AG09319 (cell line): ENCODE measurements at regions not wholly inside any gene's neighbourhood (a gene's known extent, or its start where the extent isn't known, plus 50 kb on each side); places are given as distances from the start of the nearest gene placed in this dataset.

Source experiments
- DNase-seq: peaks from one replicate; pipeline ENCODE4 v3.0.0-alpha.2; 2010; ENCODE audit warnings: low read depth; ENCODE audit errors: extremely low read depth
- CTCF ChIP-seq: IDR thresholded peaks from 2 replicates; pipeline ENCODE4 v1.5.1; 2011; ENCODE audit warnings: low read depth, mild to moderate bottlenecking, inconsistent platforms, low read length, moderate library complexity

- no peak for DNase-seq
- TF ChIP-seq CTCF = no peak
Observed at GRCh38 chr13:79229761-79230160, 176.3 kb downstream of the RBM26 start.

- TF ChIP-seq CTCF = no peak
- no peak for DNase-seq
Observed at GRCh38 chr13:79228972-79229371, 177.1 kb downstream of the RBM26 start.

DNA sequence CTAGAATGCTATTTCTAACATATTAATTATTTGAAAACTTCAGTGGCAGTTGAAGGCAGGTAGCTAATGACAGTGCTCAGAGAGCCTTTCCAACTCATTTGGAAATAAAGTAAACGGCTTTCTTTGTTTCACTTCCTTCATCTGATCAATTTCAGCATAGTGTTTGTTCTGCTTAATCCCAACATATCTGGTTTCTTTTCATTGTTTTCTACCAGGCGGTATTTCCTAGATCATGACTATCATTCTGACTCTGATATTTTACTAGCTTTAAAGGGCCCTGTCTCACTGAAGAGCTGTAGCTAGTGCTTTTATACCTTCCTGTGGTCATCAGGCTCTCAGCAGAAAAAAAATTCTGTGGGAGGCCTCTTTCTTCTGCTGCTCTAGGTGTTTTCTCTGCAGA, 178.6 kb downstream of the RBM26 start:
- DNase-seq = no peak

GRCh38 chr13:79226938-79227337, 179.1 kb downstream of the RBM26 start:
- TF ChIP-seq CTCF = no peak
- DNase-seq = no peak

More for the DNA sequence above, 178.6 kb downstream of the RBM26 start:
- TF ChIP-seq CTCF = no peak

DNA sequence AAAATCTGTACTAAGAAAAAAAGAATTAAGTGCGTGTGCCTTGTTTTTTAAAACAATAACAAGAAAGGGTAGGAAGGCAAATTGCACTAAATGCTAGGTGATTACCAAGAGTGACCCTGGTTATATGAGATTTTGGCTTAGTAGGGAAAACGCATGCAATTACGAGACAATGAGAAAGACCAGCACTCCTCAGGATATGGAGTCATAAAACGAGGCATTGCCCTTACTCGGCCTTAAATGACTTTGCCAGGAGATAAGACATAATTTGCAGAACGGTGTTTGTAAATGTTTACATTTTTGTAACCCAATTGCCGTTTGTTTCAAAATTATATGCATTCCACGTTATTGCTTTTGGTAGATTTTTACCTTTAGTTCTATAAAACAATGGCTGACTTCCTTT, 179.8 kb downstream of the RBM26 start:
- DNase-seq = no peak
- TF ChIP-seq CTCF = no peak

DNA sequence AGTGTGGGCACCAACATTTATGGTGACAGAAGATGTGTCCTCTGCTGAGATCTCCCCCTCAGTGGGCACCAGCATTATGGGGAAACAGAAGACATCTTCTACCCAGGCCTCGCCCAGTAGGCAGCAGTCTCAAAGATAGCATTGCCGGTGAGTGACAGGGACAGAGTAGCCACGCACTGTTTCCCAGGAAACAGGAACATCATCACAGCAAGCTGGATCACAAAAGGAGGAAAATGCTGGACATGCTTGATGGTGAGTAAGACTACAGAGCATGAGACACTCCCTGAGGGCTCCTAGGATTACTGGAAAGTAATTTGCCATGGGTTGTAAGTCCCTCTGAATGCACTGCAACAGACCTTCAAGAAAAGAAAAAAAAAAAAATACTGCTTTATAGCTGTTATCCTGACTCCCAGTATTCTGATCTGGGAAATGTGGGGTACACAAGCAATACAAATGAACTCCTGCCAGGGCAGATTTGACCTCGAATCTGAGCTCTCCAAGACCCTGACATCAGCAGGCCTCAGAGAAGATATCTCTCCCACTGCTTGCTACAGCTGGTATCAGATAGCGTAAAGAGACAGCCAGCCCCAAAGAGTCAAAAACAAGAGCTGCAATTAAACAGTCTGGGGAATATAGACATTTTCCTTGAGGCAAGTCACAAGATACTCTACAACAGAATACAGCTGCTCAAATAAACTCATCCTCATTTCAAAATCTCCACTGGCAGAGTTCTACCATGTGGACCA, 180.4 kb downstream of the RBM26 start:
- DNase-seq = no peak
- no peak for TF ChIP-seq CTCF

DNA sequence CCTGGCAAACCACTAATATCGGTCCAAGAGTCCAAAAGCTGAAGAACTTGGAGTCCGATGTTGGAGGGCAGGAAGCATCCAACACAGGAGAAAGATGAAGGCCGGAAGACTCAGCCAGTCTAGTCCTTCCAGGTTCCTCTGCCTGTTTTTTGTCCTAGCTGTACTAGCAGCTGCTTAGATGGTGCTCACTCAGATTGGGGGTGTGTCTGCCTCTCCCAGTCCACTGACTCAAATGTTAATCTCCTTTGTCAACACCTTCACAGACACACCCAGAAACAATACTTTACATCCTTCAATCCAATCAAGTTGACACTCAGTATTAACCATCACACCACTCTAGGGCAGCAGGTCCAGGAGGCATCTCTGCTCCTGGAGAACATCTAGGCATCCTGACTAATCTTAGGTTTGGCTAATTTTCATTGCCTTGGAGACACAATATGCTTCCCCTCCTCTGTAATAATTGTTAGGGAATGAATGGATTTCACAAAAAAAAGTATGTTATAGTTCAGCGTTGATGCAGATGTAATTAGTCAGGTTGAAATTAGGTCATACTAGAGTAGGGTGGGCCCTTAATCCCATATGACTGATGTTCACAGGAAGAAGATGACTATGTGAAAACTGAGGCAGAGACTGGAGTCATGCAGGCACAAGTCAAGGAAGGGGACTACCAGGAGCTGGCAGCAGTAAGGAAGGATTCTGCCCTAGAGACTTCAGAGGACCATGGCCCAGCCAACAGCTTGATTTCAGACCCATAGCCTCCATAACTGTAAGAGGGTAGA, 183.4 kb downstream of the RBM26 start:
- DNase-seq = no peak
- TF ChIP-seq CTCF = no peak
